Endothelial cell of umbilical vein (primary cell): ENCODE measurements at regions not wholly inside any gene's neighbourhood (a gene's known extent, or its start where the extent isn't known, plus 50 kb on each side); places are given as distances from the start of the nearest gene placed in this dataset.

ENCODE experiments used
- BruUV-seq: library from RNA; stranded (reverse); fragments of 400-500 nt; replicated peaks from 2 replicates; lab custom pipeline; 2021; lab: Mats Ljungman, UMichigan
- CTCF ChIA-PET: fragments of 300-600, 350-600 bp; sonication (Branson Sonifier 250); formaldehyde crosslinking; loops from one replicate; lab custom pipeline; 2021; ENCODE audit warnings: antibody characterized with exemption, inconsistent platforms; lab: Charles Lee
- POLR2A ChIA-PET: fragments of 300-600, 350-600 bp; sonication (Branson Sonifier 250); formaldehyde crosslinking; loops from one replicate; lab custom pipeline; 2021; ENCODE audit warnings: antibody characterized with exemption, inconsistent platforms; lab: Charles Lee
- DNase-seq: peaks from one replicate; pipeline ENCODE4 v3.0.0-alpha.2; 2011; ENCODE audit warnings: low read depth, low spot score
- FAIRE-seq: peaks from 2 replicates; lab custom pipeline; 2011; peaks lifted over from hg19 to GRCh38; lab: Jason Lieb, UNC
- H2AFZ ChIP-seq: 2 replicates; pipeline ENCODE4 v1.6.0; 2012; ENCODE audit warnings: low read depth, low read length, control low read depth, inconsistent platforms
- H3K27ac ChIP-seq: 2 replicates; pipeline ENCODE4 v1.5.1; 2011; ENCODE audit warnings: low read depth, mild to moderate bottlenecking, control low read depth, low read length, moderate library complexity; ENCODE audit not compliant: insufficient read depth
- H3K27me3 ChIP-seq, 2 experiments: 2 replicates each; pipeline versions ENCODE4 v1.6.0 to v1.6.1; 2011; ENCODE audit warnings: low read length in 2 of 2, mixed read lengths in 1 of 2; ENCODE audit not compliant: control insufficient read depth in 2 of 2, insufficient read depth in 2 of 2
- H3K36me3 ChIP-seq, 2 experiments: 2 replicates in 1 of 2; 3 replicates in 1 of 2; pipeline ENCODE4 v1.5.1; 2011; ENCODE audit warnings: low read length in 2 of 2, mild to moderate bottlenecking in 1 of 2, moderate library complexity in 1 of 2; ENCODE audit not compliant: control insufficient read depth in 2 of 2, insufficient read depth in 2 of 2; ENCODE audit errors: extremely low read depth in 1 of 2
- H3K4me1 ChIP-seq: 3 replicates; pipeline ENCODE4 v1.5.1; 2011; ENCODE audit warnings: mild to moderate bottlenecking, low read length; ENCODE audit not compliant: control insufficient read depth, insufficient read depth; ENCODE audit errors: extremely low read depth
- H3K4me2 ChIP-seq: 2 replicates; pipeline ENCODE4 v1.6.1; 2011; ENCODE audit warnings: low read length, control low read depth, mixed read lengths; ENCODE audit not compliant: insufficient read depth
- H3K4me3 ChIP-seq, 3 experiments: fragments of 200-600 bp in 1 of 3; sonication (generic), shearing (Covaris generic) in 1 of 3; replicated peaks in 1 of 3; 2 replicates each; pipeline ENCODE4 v1.5.1; 2011 to 2016; ENCODE audit warnings: control low read depth in 3 of 3, low read length in 3 of 3, mild to moderate bottlenecking in 2 of 3, inconsistent platforms in 1 of 3, low read depth in 1 of 3, moderate library complexity in 1 of 3; ENCODE audit not compliant: insufficient read depth in 1 of 3
- H3K79me2 ChIP-seq: 2 replicates; pipeline ENCODE4 v1.6.0; 2012; ENCODE audit warnings: low read length, inconsistent platforms; ENCODE audit not compliant: control insufficient read depth, insufficient read depth
- H3K9ac ChIP-seq: replicated peaks from 2 replicates; pipeline ENCODE3; 2011; ENCODE audit warnings: low read length, control low read depth; ENCODE audit not compliant: insufficient read depth; ENCODE audit errors: extremely low read depth
- H3K9me1 ChIP-seq: replicated peaks from 3 replicates; pipeline ENCODE4 v1.6.0; 2011; ENCODE audit warnings: mild to moderate bottlenecking, low read length; ENCODE audit not compliant: control insufficient read depth, insufficient read depth; ENCODE audit errors: extremely low read depth
- H3K9me3 ChIP-seq: replicated peaks from 2 replicates; pipeline ENCODE4 v1.5.1; 2012; ENCODE audit warnings: low read length, inconsistent platforms; ENCODE audit not compliant: control insufficient read depth, insufficient read depth
- H4K20me1 ChIP-seq: replicated peaks from 2 replicates; pipeline ENCODE3; 2011; ENCODE audit warnings: mild to moderate bottlenecking, low read length; ENCODE audit not compliant: control insufficient read depth, insufficient read depth; ENCODE audit errors: extremely low read depth
- CTCF ChIP-seq, 2 donors: IDR thresholded peaks; 1 replicate in 1 of 2; 2 replicates in 1 of 2; pipeline ENCODE4 v1.5.1; 2011; ENCODE audit warnings: low read length in 2 of 2, mild to moderate bottlenecking in 2 of 2, moderate library complexity in 2 of 2, control low read depth in 1 of 2, inconsistent platforms in 1 of 2, low read depth in 1 of 2; ENCODE audit not compliant: insufficient read depth in 1 of 2; ENCODE audit errors: extremely low read depth in 1 of 2
- EZH2 ChIP-seq: IDR thresholded peaks from 2 replicates; pipeline ENCODE4 v1.6.1; 2012; ENCODE audit warnings: borderline replicate concordance, low read depth, mild to moderate bottlenecking, moderate library complexity, low read length, inconsistent platforms; ENCODE audit not compliant: severe bottlenecking
- FOS ChIP-seq: IDR thresholded peaks from 2 replicates; pipeline ENCODE4 v1.6.1; 2011; ENCODE audit warnings: mild to moderate bottlenecking, low read length, moderate library complexity, borderline replicate concordance; ENCODE audit not compliant: insufficient read depth
- GATA2 ChIP-seq: IDR thresholded peaks from 2 replicates; pipeline ENCODE4 v1.7.0; 2011; ENCODE audit warnings: low read depth, mild to moderate bottlenecking, moderate library complexity, mixed read lengths, low read length; ENCODE audit not compliant: insufficient read length, insufficient read depth
- JUN ChIP-seq: IDR thresholded peaks from 2 replicates; pipeline ENCODE4 v1.6.1; 2011; ENCODE audit warnings: borderline replicate concordance, low read depth; ENCODE audit not compliant: insufficient read length, insufficient read depth
- MAX ChIP-seq: IDR thresholded peaks from 2 replicates; pipeline ENCODE4 v1.6.1; 2011; ENCODE audit not compliant: insufficient read depth, insufficient read length
- MYC ChIP-seq: IDR thresholded peaks from one replicate; pipeline ENCODE4 v1.6.1; 2011; ENCODE audit warnings: mild to moderate bottlenecking, low read depth, low read length
- POLR2A ChIP-seq: IDR thresholded peaks from 2 replicates; pipeline ENCODE4 v1.6.1; 2012; ENCODE audit warnings: low read depth, mild to moderate bottlenecking, control low read depth, low read length
- POLR2AphosphoS5 ChIP-seq: IDR thresholded peaks from 2 replicates; pipeline ENCODE4 v1.6.1; 2012; ENCODE audit warnings: low read depth, mild to moderate bottlenecking, control low read depth, low read length, moderate library complexity; ENCODE audit not compliant: insufficient read depth
- dilution Hi-C: fragments of 300-500 bp; cut with MboI; formaldehyde crosslinking; loops from one replicate; pipeline ENCODE4 v1.15.0; 2019; ENCODE audit warnings: low sequenced_read_pairs; ENCODE audit not compliant: extremely low pct_ligation_motif_present
- intact Hi-C: fragments of 100-400 bp; cut with micrococcal nuclease; formaldehyde crosslinking; loops from one replicate; pipeline ENCODE4 v1.10.0; 2022

- H3K27me3 ChIP-seq: no peaks in the 10 kb centered on the region
- dilution Hi-C loops (no loop called here), intact Hi-C loops (no loop called here)
- H3K9me1 ChIP-seq: no peaks in the 10 kb centered on the region
- no peak for DNase-seq
- H3K4me1 ChIP-seq: peaks cover 12% of the 10 kb centered on the region
- H3K4me2 ChIP-seq: no peak overlapping the region
- no peak overlapping the region for H3K9ac ChIP-seq
- no peak for FAIRE-seq
- ChIA-PET POLR2A (no interaction called here), CTCF (no interaction called here)
- H3K36me3 ChIP-seq: no peaks in the 10 kb centered on the region
- BruUV-seq: no TSS peak
- TF ChIP-seq MAX: no peak
- TF ChIP-seq CTCF (IDR thresholded peaks at IDR 0.05; ENCODE audit: extremely low read depth in 1 of 2, insufficient read depth in 1 of 2, low read depth in 1 of 2, low read length in 2 of 2): no peak
- no peak for TF ChIP-seq POLR2AphosphoS5
- TF ChIP-seq MYC: no peak
- no peak for TF ChIP-seq GATA2
- no peak for TF ChIP-seq EZH2
- TF ChIP-seq FOS: no peak
- no peak for TF ChIP-seq JUN
- no peak for TF ChIP-seq POLR2A
- H3K79me2 ChIP-seq: no peaks in the 10 kb centered on the region
- no peak overlapping the region for H2AFZ ChIP-seq
- no peaks in the 10 kb centered on the region for H3K9me3 ChIP-seq
- H3K27ac ChIP-seq: no peak overlapping the region
- H4K20me1 ChIP-seq: no peaks in the 10 kb centered on the region
- no peak overlapping the region for H3K4me3 ChIP-seq
These were observed 91.8 kb downstream of the HRH4 start for GRCh38 chr18:24552218-24552617.
